Neural crest cell (in vitro differentiated cells): ENCODE measurements at regions not wholly inside any gene's neighbourhood (a gene's known extent, or its start where the extent isn't known, plus 50 kb on each side); places are given as distances from the start of the nearest gene placed in this dataset.

Experiments
- DNase-seq: peaks from one replicate; pipeline ENCODE4 v3.0.0; 2021; ENCODE audit warnings: low read depth, mixed read lengths, low spot score
- H3K27ac Mint-ChIP-seq: one replicate; pipeline ENCODE4 v1.8.0; 2021; ENCODE audit warnings: mild to moderate bottlenecking, mixed read lengths; ENCODE audit not compliant: unreplicated experiment
- H3K27me3 Mint-ChIP-seq: 2 replicates; pipeline ENCODE4 v1.8.0; 2021; ENCODE audit warnings: low read depth, mild to moderate bottlenecking, mixed read lengths
- H3K36me3 Mint-ChIP-seq: 2 replicates; pipeline ENCODE4 v1.8.0; 2021; ENCODE audit warnings: low read depth, mild to moderate bottlenecking, mixed read lengths
- H3K4me1 Mint-ChIP-seq: 2 replicates; pipeline ENCODE4 v1.8.0; 2021; ENCODE audit warnings: mixed read lengths
- H3K4me3 Mint-ChIP-seq: one replicate; pipeline ENCODE4 v1.8.0; 2021; ENCODE audit warnings: mild to moderate bottlenecking, mixed read lengths
- H3K9me3 Mint-ChIP-seq: 2 replicates; pipeline ENCODE4 v1.8.0; 2021; ENCODE audit warnings: mixed read lengths
- TF ChIP-seq, protein P1 (sequence below): fragments of 200-600 bp; sonication (generic); conservative IDR thresholded peaks from 2 replicates; pipeline ENCODE4 v1.5.0; 2021; ENCODE audit warnings: antibody characterized with exemption, mild to moderate bottlenecking

GRCh38 chr6:134851548-134851947 is 98.4 kb downstream of the ALDH8A1 start:
- no peaks in the 10 kb centered on the region for H3K9me3 Mint-ChIP-seq
- peaks cover 13% of the 10 kb centered on the region for H3K4me1 Mint-ChIP-seq
- H3K27ac Mint-ChIP-seq, result no peak overlapping the region
- DNase-seq, result no peak
- no peaks in the 10 kb centered on the region for H3K36me3 Mint-ChIP-seq
- no peak overlapping the region for H3K4me3 Mint-ChIP-seq
- H3K27me3 Mint-ChIP-seq, result no peaks in the 10 kb centered on the region
- TF ChIP-seq, protein P1, sequence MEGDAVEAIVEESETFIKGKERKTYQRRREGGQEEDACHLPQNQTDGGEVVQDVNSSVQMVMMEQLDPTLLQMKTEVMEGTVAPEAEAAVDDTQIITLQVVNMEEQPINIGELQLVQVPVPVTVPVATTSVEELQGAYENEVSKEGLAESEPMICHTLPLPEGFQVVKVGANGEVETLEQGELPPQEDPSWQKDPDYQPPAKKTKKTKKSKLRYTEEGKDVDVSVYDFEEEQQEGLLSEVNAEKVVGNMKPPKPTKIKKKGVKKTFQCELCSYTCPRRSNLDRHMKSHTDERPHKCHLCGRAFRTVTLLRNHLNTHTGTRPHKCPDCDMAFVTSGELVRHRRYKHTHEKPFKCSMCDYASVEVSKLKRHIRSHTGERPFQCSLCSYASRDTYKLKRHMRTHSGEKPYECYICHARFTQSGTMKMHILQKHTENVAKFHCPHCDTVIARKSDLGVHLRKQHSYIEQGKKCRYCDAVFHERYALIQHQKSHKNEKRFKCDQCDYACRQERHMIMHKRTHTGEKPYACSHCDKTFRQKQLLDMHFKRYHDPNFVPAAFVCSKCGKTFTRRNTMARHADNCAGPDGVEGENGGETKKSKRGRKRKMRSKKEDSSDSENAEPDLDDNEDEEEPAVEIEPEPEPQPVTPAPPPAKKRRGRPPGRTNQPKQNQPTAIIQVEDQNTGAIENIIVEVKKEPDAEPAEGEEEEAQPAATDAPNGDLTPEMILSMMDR, result no peak

DNA sequence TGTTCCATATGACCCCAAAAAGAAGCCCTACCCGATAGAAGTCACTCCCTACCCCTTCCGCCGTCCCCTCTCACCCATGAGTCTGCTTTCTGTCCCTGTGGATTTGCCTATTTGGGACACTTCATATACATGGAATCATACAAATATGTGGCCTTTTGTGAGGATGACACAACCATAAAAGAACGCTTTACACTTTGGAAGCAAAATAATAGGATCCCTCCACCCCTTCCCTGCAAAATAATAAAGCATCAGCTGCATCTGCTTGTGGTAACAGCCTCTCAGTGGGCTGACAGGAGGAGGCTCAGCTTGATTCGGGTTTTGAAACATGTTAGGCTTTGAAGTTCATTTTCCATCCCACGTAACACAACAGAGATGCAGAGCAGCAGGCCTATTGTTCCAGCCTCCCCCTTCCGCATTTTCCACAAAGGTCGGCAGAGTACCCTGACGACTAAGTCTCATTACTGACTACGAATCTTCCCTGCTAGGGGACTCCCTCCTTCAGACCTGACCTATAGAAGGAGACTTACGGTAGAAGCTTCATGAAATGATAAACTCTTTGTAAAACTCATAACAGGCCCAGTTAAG is 99.1 kb downstream of the ALDH8A1 start:
- Mint-ChIP-seq H3K9me3 (no peaks in the 10 kb centered on the region), H3K27ac (peak overlapping the region; percentile 21), H3K36me3 (no peaks in the 10 kb centered on the region), H3K4me1 (peaks cover 13% of the 10 kb centered on the region), H3K4me3 (no peak overlapping the region), H3K27me3 (no peaks in the 10 kb centered on the region)
- DNase-seq, result no peak
- TF ChIP-seq, protein P1, result no peak

- peaks cover 13% of the 10 kb centered on the region for H3K4me1 Mint-ChIP-seq
- H3K9me3 Mint-ChIP-seq, result no peaks in the 10 kb centered on the region
- no peaks in the 10 kb centered on the region for H3K36me3 Mint-ChIP-seq
- no peaks in the 10 kb centered on the region for H3K27me3 Mint-ChIP-seq
- DNase-seq, result no peak
- no peak overlapping the region for H3K4me3 Mint-ChIP-seq
- TF ChIP-seq, protein P1, result no peak
- H3K27ac Mint-ChIP-seq, result no peak overlapping the region
These were observed 99.9 kb downstream of the ALDH8A1 start for GRCh38 chr6:134849920-134850447.

- DNase-seq, result no peak
- Mint-ChIP-seq H3K27me3 (no peaks in the 10 kb centered on the region), H3K27ac (no peak overlapping the region), H3K36me3 (no peaks in the 10 kb centered on the region), H3K4me1 (peaks cover 9% of the 10 kb centered on the region), H3K4me3 (no peak overlapping the region), H3K9me3 (no peaks in the 10 kb centered on the region)
- TF ChIP-seq, protein P1, result no peak
These were observed 101.8 kb downstream of the ALDH8A1 start for GRCh38 chr6:134848076-134848475.

DNA sequence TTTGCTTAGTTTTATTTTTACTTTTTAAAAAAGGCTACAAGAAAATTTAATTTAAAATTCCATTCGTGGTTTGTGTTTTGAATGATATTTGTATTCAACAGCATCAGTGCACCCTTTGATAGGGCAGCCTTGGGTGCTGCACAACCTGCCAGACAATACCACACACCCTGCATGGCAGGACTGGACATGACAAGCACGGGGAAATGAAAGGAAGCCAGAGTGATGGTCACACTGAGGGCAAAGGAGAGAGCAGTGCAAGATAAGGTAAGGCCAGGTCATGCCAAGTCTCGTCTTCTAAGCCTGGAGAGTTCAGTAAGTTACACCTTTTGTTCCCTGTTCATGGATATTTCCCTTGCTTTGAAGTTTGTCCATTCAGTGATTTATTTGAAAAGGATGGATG is 103.0 kb downstream of the ALDH8A1 start:
- TF ChIP-seq, protein P1, result no peak
- H3K36me3 Mint-ChIP-seq, result no peaks in the 10 kb centered on the region
- H3K9me3 Mint-ChIP-seq, result no peaks in the 10 kb centered on the region
- no peaks in the 10 kb centered on the region for H3K27me3 Mint-ChIP-seq
- H3K27ac Mint-ChIP-seq, result no peak overlapping the region
- peaks cover 9% of the 10 kb centered on the region for H3K4me1 Mint-ChIP-seq
- no peak for DNase-seq
- no peak overlapping the region for H3K4me3 Mint-ChIP-seq
